GM18505 (cell line): ENCODE measurements at regions not wholly inside any gene's neighbourhood (a gene's known extent, or its start where the extent isn't known, plus 50 kb on each side); places are given as distances from the start of the nearest gene placed in this dataset.
"Not testable (repeated sequence)": the region's sequence is repeated elsewhere in the genome, so short reads cannot be mapped to it uniquely, and the experiment has no call there.

Experiments used
- ATAC-seq: cut with Tn5 transposase; IDR thresholded peaks from one replicate; pipeline ENCODE4 v1.9.1; 2021; ENCODE audit not compliant: unreplicated experiment
- POLR2A ChIP-seq: IDR thresholded peaks from 4 replicates; pipeline ENCODE4 v1.6.1; 2011; ENCODE audit warnings: borderline replicate concordance; ENCODE audit not compliant: insufficient read depth, insufficient read length; ENCODE audit errors: extremely low read depth

- TF ChIP-seq POLR2A: no peak
- ATAC-seq: no peak
Measured at GRCh38 chr10:65423043-65423442, 1502.8 kb upstream of the LRRTM3 start.

GRCh38 chr10:65429381-65429780 lies 1496.5 kb upstream of the LRRTM3 start:
- ATAC-seq: not testable (repeated sequence)

GRCh38 chr10:65430979-65431378 lies 1494.9 kb upstream of the LRRTM3 start:
- no peak for ATAC-seq
- TF ChIP-seq POLR2A: no peak

GRCh38 chr10:65470986-65471385 lies 1454.8 kb upstream of the LRRTM3 start:
- no peak for ATAC-seq

GRCh38 chr10:65482848-65483247 lies 1443.0 kb upstream of the LRRTM3 start:
- no peak for ATAC-seq
- no peak for TF ChIP-seq POLR2A

More at GRCh38 chr10:65470986-65471385, 1454.8 kb upstream of the LRRTM3 start:
- no peak for TF ChIP-seq POLR2A

GRCh38 chr10:65491799-65492198 lies 1434.0 kb upstream of the LRRTM3 start:
- no peak for ATAC-seq
- no peak for TF ChIP-seq POLR2A

- no peak for ATAC-seq
- TF ChIP-seq POLR2A: no peak
Measured at GRCh38 chr10:65496541-65496940, 1429.3 kb upstream of the LRRTM3 start.

- TF ChIP-seq POLR2A: no peak
- ATAC-seq: no peak
Measured at GRCh38 chr10:65497837-65498236, 1428.0 kb upstream of the LRRTM3 start.

GRCh38 chr10:65500716-65501115 lies 1425.1 kb upstream of the LRRTM3 start:
- no peak for ATAC-seq
- no peak for TF ChIP-seq POLR2A

GRCh38 chr10:65501259-65501658 lies 1424.6 kb upstream of the LRRTM3 start:
- no peak for ATAC-seq
- no peak for TF ChIP-seq POLR2A

- no peak for TF ChIP-seq POLR2A
- ATAC-seq: no peak
Measured at GRCh38 chr10:65518379-65518778, 1407.5 kb upstream of the LRRTM3 start.

- TF ChIP-seq POLR2A: no peak
- no peak for ATAC-seq
Measured at GRCh38 chr10:65528986-65529385, 1396.8 kb upstream of the LRRTM3 start.

- no peak for ATAC-seq
- TF ChIP-seq POLR2A: no peak
Measured at GRCh38 chr10:65531545-65531944, 1394.3 kb upstream of the LRRTM3 start.

- TF ChIP-seq POLR2A: no peak
- ATAC-seq: no peak
Measured at GRCh38 chr10:65534771-65535170, 1391.1 kb upstream of the LRRTM3 start.

- no peak for TF ChIP-seq POLR2A
Measured at GRCh38 chr10:65544756-65545155, 1381.1 kb upstream of the LRRTM3 start.

More at GRCh38 chr10:65544756-65545155, 1381.1 kb upstream of the LRRTM3 start:
- no peak for ATAC-seq
